HepG2 (cell line): ENCODE measurements at regions not wholly inside any gene's neighbourhood (a gene's known extent, or its start where the extent isn't known, plus 50 kb on each side); places are given as distances from the start of the nearest gene placed in this dataset.

ENCODE experiments used
- ATAC-seq: fragments of 200-7000 bp; cut with Tn5 transposase; 3 replicates; pipeline ENCODE4 v1.9.1; 2020; ENCODE audit warnings: mild to moderate bottlenecking, moderate library complexity
- BruUV-seq: library from RNA; stranded (reverse); fragments of 400-500 nt; replicated peaks from 2 replicates; lab custom pipeline; 2021; lab: Mats Ljungman, UMichigan
- CTCF ChIA-PET: fragments of 300-600 bp; formaldehyde crosslinking; extraction: SDS; loops from one replicate; lab custom pipeline; 2021; ENCODE audit warnings: low total read pairs, inconsistent platforms, low intra/inter-chr PET ratio; lab: Yijun Ruan, JAX
- POLR2A ChIA-PET: fragments of 350-600 bp; sonication (Branson Sonifier 250); formaldehyde crosslinking; loops from one replicate; lab custom pipeline; 2020; ENCODE audit warnings: antibody characterized with exemption, inconsistent platforms; lab: Yijun Ruan, JAX
- DNase-seq: peaks from one replicate; pipeline ENCODE4 v3.0.0-alpha.2; 2015; ENCODE audit warnings: low spot score
- FAIRE-seq: peaks from 3 replicates; lab custom pipeline; 2011; peaks lifted over from hg19 to GRCh38; lab: Jason Lieb, UNC
- H2AFZ ChIP-seq: one replicate; pipeline ENCODE4 v1.6.1; 2011; ENCODE audit warnings: low read length, inconsistent platforms
- H3K27ac ChIP-seq: fragments of 300-600 bp; 3 replicates; pipeline ENCODE4 v1.8.0; 2011; ENCODE audit warnings: mixed run types, mild to moderate bottlenecking, mixed read lengths, low read length, inconsistent platforms; ENCODE audit not compliant: insufficient read depth; ENCODE audit errors: extremely low read length
- H3K27me3 ChIP-seq, 2 experiments: fragments of 200-600 bp in 1 of 2; 2 replicates in 1 of 2; 3 replicates in 1 of 2; pipeline versions ENCODE4 v1.6.0 to v1.8.0; 2011; ENCODE audit warnings: low read length in 2 of 2, mild to moderate bottlenecking in 2 of 2, moderate library complexity in 2 of 2, inconsistent platforms in 1 of 2; ENCODE audit not compliant: insufficient read depth in 2 of 2, control insufficient read depth in 1 of 2
- H3K36me3 ChIP-seq, 2 experiments: fragments of 200-600 bp in 1 of 2; replicated peaks in 1 of 2; 2 replicates in 1 of 2; 3 replicates in 1 of 2; pipeline versions ENCODE4 v1.5.1 to v1.8.0; 2011; ENCODE audit warnings: low read length in 2 of 2, inconsistent platforms in 1 of 2; ENCODE audit not compliant: insufficient read depth in 2 of 2, control insufficient read depth in 1 of 2
- H3K4me1 ChIP-seq: 2 replicates; pipeline ENCODE4 v1.5.1; 2012; ENCODE audit warnings: low read length, inconsistent platforms; ENCODE audit not compliant: insufficient read depth
- H3K4me2 ChIP-seq: 2 replicates; pipeline ENCODE4 v1.6.0; 2011; ENCODE audit warnings: low read depth, low read length, inconsistent platforms
- H3K4me3 ChIP-seq, 3 experiments: fragments of 200-600 bp in 1 of 3; sonication (generic), shearing (Covaris generic) in 1 of 3; replicated peaks in 1 of 3; 2 replicates each; pipeline ENCODE4 v1.5.1; 2011 to 2016; ENCODE audit warnings: low read length in 3 of 3, inconsistent platforms in 2 of 3, low read depth in 2 of 3, mild to moderate bottlenecking in 2 of 3, control low read depth in 1 of 3, mixed read lengths in 1 of 3; ENCODE audit not compliant: insufficient read depth in 1 of 3
- H3K79me2 ChIP-seq: one replicate; pipeline ENCODE4 v1.6.1; 2011; ENCODE audit warnings: low read length, inconsistent platforms; ENCODE audit not compliant: insufficient read depth
- H3K9ac ChIP-seq: 2 replicates; pipeline ENCODE4 v1.6.0; 2011; ENCODE audit warnings: mild to moderate bottlenecking, low read depth, low read length, inconsistent platforms; ENCODE audit not compliant: insufficient read depth
- H3K9me3 ChIP-seq: 2 replicates; pipeline ENCODE4 v1.5.1; 2012; ENCODE audit warnings: mild to moderate bottlenecking, low read length
- H4K20me1 ChIP-seq: 2 replicates; pipeline ENCODE4 v1.6.0; 2011; ENCODE audit warnings: inconsistent platforms, mild to moderate bottlenecking, low read length, moderate library complexity; ENCODE audit not compliant: insufficient read depth
- HMGA1 ChIP-seq: sonication (generic); formaldehyde crosslinking; conservative IDR thresholded peaks from 2 replicates; pipeline ENCODE4 v1.4.0; 2020; ENCODE audit warnings: missing genetic modification reagents
- HNRNPLL ChIP-seq: fragments of 200-400 bp; formaldehyde crosslinking; IDR thresholded peaks from 2 replicates; pipeline ENCODE4 v1.6.1; 2017; ENCODE audit warnings: mild to moderate bottlenecking, low read depth, low read length; ENCODE audit not compliant: poor library complexity, severe bottlenecking
- IRF2 ChIP-seq: IDR thresholded peaks from 2 replicates; pipeline ENCODE4 v1.6.1; 2018; ENCODE audit warnings: missing genetic modification reagents, missing compliant biosample characterization
- MED8 ChIP-seq: sonication (generic); formaldehyde crosslinking; IDR thresholded peaks from 2 replicates; pipeline ENCODE4 v1.8.1; 2023; ENCODE audit warnings: mild to moderate bottlenecking, missing genetic modification reagents; ENCODE audit not compliant: insufficient replicate concordance
- MYPOP ChIP-seq: sonication (generic); formaldehyde crosslinking; IDR thresholded peaks from 2 replicates; pipeline ENCODE4 v1.8.1; 2023; ENCODE audit warnings: mild to moderate bottlenecking, moderate library complexity, missing genetic modification reagents
- NAIF1 ChIP-seq: sonication (generic); formaldehyde crosslinking; IDR thresholded peaks from 2 replicates; pipeline ENCODE4 v1.5.0; 2020; ENCODE audit warnings: mild to moderate bottlenecking, missing genetic modification reagents, borderline replicate concordance
- NCOA2 ChIP-seq: sonication (generic); formaldehyde crosslinking; IDR thresholded peaks from 2 replicates; pipeline ENCODE4 v1.8.0; 2022; ENCODE audit warnings: inconsistent platforms
- POLR2AphosphoS5 ChIP-seq: IDR thresholded peaks from 2 replicates; pipeline ENCODE4 v1.6.1; 2012; ENCODE audit warnings: low read depth, low read length
- XRCC5 ChIP-seq: fragments of 200-400 bp; formaldehyde crosslinking; optimal IDR thresholded peaks from 2 replicates; pipeline ENCODE3; 2017; ENCODE audit warnings: mild to moderate bottlenecking, low read length
- ZBTB4 ChIP-seq: sonication (generic); formaldehyde crosslinking; IDR thresholded peaks from 2 replicates; pipeline ENCODE4 v1.4.0; 2020; ENCODE audit warnings: missing genetic modification reagents, mild to moderate bottlenecking, borderline replicate concordance
- ZNF234 ChIP-seq: sonication (generic); formaldehyde crosslinking; conservative IDR thresholded peaks from 2 replicates; pipeline ENCODE4 v1.5.1; 2020; ENCODE audit warnings: mild to moderate bottlenecking, missing genetic modification reagents
- ZNF317 ChIP-seq: sonication (generic); formaldehyde crosslinking; IDR thresholded peaks from 2 replicates; pipeline ENCODE4 v1.5.0; 2020; ENCODE audit warnings: mild to moderate bottlenecking, missing genetic modification reagents
- ZNF484 ChIP-seq: sonication (generic); formaldehyde crosslinking; IDR thresholded peaks from 2 replicates; pipeline ENCODE4 v1.5.1; 2020; ENCODE audit warnings: mild to moderate bottlenecking, low read depth, missing genetic modification reagents, borderline replicate concordance
- ZNF747 ChIP-seq: sonication (generic); formaldehyde crosslinking; IDR thresholded peaks from 2 replicates; pipeline ENCODE4 v1.8.1; 2023; ENCODE audit warnings: missing genetic modification reagents, mild to moderate bottlenecking, borderline replicate concordance
- WGBS: methylation state at CpG from one replicate; pipeline ENCODE4 v1.1.6; 2017; ENCODE audit warnings: low lambda C conversion rate; 5-methylcytosine and 5-hydroxymethylcytosine counted together
- in situ Hi-C: cut with HindIII; loops from 2 replicates; pipeline ENCODE4 v1.10.0; 2017; ENCODE audit warnings: low pct_unique_long_range_greater_than_20kb; ENCODE audit not compliant: extremely low pct_ligation_motif_present
- intact Hi-C: fragments of 100-400 bp; cut with micrococcal nuclease; formaldehyde crosslinking; loops from one replicate; pipeline ENCODE4 v1.10.0; 2022; ENCODE audit not compliant: unreplicated experiment
- TF ChIP-seq, protein P1 (sequence below): IDR thresholded peaks from 2 replicates; pipeline ENCODE4 v1.6.1; 2016; ENCODE audit warnings: mild to moderate bottlenecking, missing biosample characterization, missing genetic modification reagents

DNA sequence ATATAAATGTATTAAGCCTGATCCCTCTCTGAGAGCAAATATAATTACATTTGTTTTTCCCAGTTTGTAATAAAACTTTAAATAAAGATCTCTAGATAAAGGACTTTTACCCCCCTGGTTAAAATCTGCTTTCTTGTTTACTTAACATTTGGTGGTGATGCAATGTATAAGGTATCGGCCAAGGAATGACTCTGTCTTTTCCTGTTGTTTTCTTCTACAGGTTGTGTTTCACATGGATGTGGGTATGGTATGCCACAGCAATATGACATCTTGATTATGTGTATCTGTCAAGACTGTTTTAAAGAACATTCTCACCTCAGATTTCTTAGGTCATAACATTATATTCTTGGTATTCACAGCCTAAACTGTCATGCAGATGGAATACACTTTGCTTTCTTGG is 210.6 kb upstream of the NOVA1 start:
- no peaks in the 10 kb centered on the region for H4K20me1 ChIP-seq
- no peak for FAIRE-seq
- no peak for ATAC-seq
- H3K9me3 ChIP-seq = peaks cover 88% of the 10 kb centered on the region
- no peaks in the 10 kb centered on the region for H3K36me3 ChIP-seq
- 8% methylated on average over 1 of the region's 1 CpG for WGBS
- ChIA-PET POLR2A (no interaction called here), CTCF (no interaction called here)
- BruUV-seq = no TSS peak
- no peaks in the 10 kb centered on the region for H3K27me3 ChIP-seq
- no peak overlapping the region for H3K4me3 ChIP-seq
- no peak overlapping the region for H2AFZ ChIP-seq
- H3K4me2 ChIP-seq = no peak overlapping the region
- DNase-seq = no peak
- no peaks in the 10 kb centered on the region for H3K79me2 ChIP-seq
- no peaks in the 10 kb centered on the region for H3K4me1 ChIP-seq
- in situ Hi-C loops = no loop called here
- no peak overlapping the region for H3K27ac ChIP-seq
- TF ChIP-seq ZNF747 (CRISPR knock-in tag) (no peak), ZNF484 (CRISPR knock-in tag) (no peak), ZNF234 (CRISPR knock-in tag) (no peak), IRF2 (CRISPR knock-in tag) (no peak), XRCC5 (no peak)
- H3K9ac ChIP-seq = no peak overlapping the region
- intact Hi-C loops = no loop called here

DNA sequence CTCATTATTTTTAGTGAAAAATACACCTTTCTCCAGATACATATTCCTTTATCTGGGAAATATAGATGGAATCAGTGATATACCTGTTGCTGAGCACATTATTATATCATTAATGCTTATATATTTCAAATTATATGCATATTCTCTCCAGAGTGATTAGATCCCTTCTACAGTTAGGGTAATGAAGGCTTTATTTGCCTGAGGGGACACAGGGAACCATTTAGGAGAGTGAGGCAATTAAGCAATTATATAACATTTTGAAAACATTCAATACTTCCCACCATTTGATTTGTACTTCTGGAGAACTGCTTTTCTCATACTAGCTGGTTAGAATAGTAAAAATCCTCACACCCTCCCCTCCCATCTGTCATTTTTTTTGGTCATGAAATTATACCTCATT is 212.8 kb upstream of the NOVA1 start:
- Histone ChIP-seq H3K79me2 (no peaks in the 10 kb centered on the region), H3K4me1 (no peaks in the 10 kb centered on the region), H2AFZ (no peak overlapping the region), H3K27ac (no peak overlapping the region), H3K9ac (no peak overlapping the region), H3K36me3 (no peaks in the 10 kb centered on the region), H3K27me3 (no peaks in the 10 kb centered on the region), H3K4me2 (no peak overlapping the region), H3K9me3 (peaks cover 84% of the 10 kb centered on the region), H3K4me3 (no peak overlapping the region), H4K20me1 (no peaks in the 10 kb centered on the region)
- intact Hi-C loops = no loop called here
- DNase-seq (no peak), ATAC-seq (no peak), FAIRE-seq (no peak)
- no TSS peak for BruUV-seq
- POLR2A ChIA-PET = no interaction called here
- in situ Hi-C loops = no loop called here
- CTCF ChIA-PET = no interaction called here
- TF ChIP-seq HMGA1 (CRISPR knock-in tag) (no peak), MED8 (CRISPR knock-in tag) (no peak), HNRNPLL (no peak), ZBTB4 (CRISPR knock-in tag) (no peak), NAIF1 (CRISPR knock-in tag) (no peak), ZNF317 (no peak), POLR2AphosphoS5 (no peak), NCOA2 (CRISPR knock-in tag) (no peak), MYPOP (CRISPR knock-in tag) (no peak)
- TF ChIP-seq, protein P1, sequence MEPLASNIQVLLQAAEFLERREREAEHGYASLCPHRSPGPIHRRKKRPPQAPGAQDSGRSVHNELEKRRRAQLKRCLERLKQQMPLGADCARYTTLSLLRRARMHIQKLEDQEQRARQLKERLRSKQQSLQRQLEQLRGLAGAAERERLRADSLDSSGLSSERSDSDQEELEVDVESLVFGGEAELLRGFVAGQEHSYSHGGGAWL = no peak
